B cell (primary cell): ENCODE measurements at regions not wholly inside any gene's neighbourhood (a gene's known extent, or its start where the extent isn't known, plus 50 kb on each side); places are given as distances from the start of the nearest gene placed in this dataset.
"Not testable (repeated sequence)": the region's sequence is repeated elsewhere in the genome, so short reads cannot be mapped to it uniquely, and the experiment has no call there.

ENCODE experiments used
- ATAC-seq: fragments of 200-7000 bp; cut with Tn5 transposase; one replicate; pipeline ENCODE4 v1.10.0; 2021; ENCODE audit warnings: low read depth, mild to moderate bottlenecking, moderate number of reproducible peaks, moderate library complexity
- CTCF ChIA-PET: fragments of 350-600 bp; sonication (Branson Sonifier 250); formaldehyde crosslinking; loops from one replicate; lab custom pipeline; 2021; ENCODE audit warnings: antibody characterized with exemption, inconsistent platforms; lab: Charles Lee
- POLR2A ChIA-PET: fragments of 350-600 bp; sonication (Branson Sonifier 250); formaldehyde crosslinking; loops from one replicate; lab custom pipeline; 2021; ENCODE audit warnings: antibody characterized with exemption; lab: Charles Lee
- DNase-seq: peaks from one replicate; pipeline ENCODE4 v3.0.0; 2013
- H2AFZ ChIP-seq: 2 replicates; pipeline ENCODE4 v1.6.1; 2012; ENCODE audit warnings: mild to moderate bottlenecking, low read depth, low read length; ENCODE audit not compliant: insufficient read depth, poor library complexity, severe bottlenecking
- H3K27ac ChIP-seq, 2 donors: 1 replicate in 1 of 2; 2 replicates in 1 of 2; pipeline ENCODE4 v1.5.1; 2012 to 2013; ENCODE audit warnings: low read length in 2 of 2, mild to moderate bottlenecking in 2 of 2, moderate library complexity in 1 of 2
- H3K27me3 ChIP-seq, 4 experiments: fragments of 200-600 bp in 1 of 4; sonication (generic) in 1 of 4; replicated peaks in 1 of 4; 1 replicate in 2 of 4; 2 replicates in 2 of 4; pipeline versions ENCODE4 v1.6.1 to v1.7.0; 2013 to 2016; ENCODE audit warnings: low read length in 3 of 4, mild to moderate bottlenecking in 2 of 4, mixed read lengths in 1 of 4, moderate library complexity in 1 of 4; ENCODE audit not compliant: insufficient read depth in 4 of 4, control insufficient read depth in 3 of 4; ENCODE audit errors: control extremely low read depth in 1 of 4
- H3K36me3 ChIP-seq, 2 experiments: replicated peaks in 1 of 2; 1 replicate in 1 of 2; 2 replicates in 1 of 2; pipeline versions ENCODE4 v1.6.1 to v1.7.1; 2013; ENCODE audit warnings: low read length in 1 of 2; ENCODE audit not compliant: insufficient read depth in 2 of 2, control insufficient read depth in 1 of 2; ENCODE audit errors: control extremely low read depth in 1 of 2, extremely low read depth in 1 of 2
- H3K4me1 ChIP-seq, 2 donors: fragments of 200-600 bp in 1 of 2; sonication (generic) in 1 of 2; 1 replicate in 1 of 2; 2 replicates in 1 of 2; pipeline versions ENCODE4 v1.5.1 to v1.6.1; 2013 to 2017; ENCODE audit warnings: low read length in 2 of 2; ENCODE audit not compliant: control insufficient read depth in 2 of 2, insufficient read depth in 2 of 2
- H3K4me2 ChIP-seq: replicated peaks from 2 replicates; pipeline ENCODE3; 2012; ENCODE audit warnings: mild to moderate bottlenecking, low read depth, low read length; ENCODE audit not compliant: poor library complexity, severe bottlenecking
- H3K4me3 ChIP-seq, 5 experiments: fragments of 200-600 bp in 1 of 5; sonication (generic) in 1 of 5; 1 replicate in 3 of 5; 2 replicates in 2 of 5; pipeline versions ENCODE4 v1.5.1 to v1.7.0; 2011 to 2016; ENCODE audit warnings: low read length in 4 of 5, mild to moderate bottlenecking in 4 of 5, low read depth in 2 of 5, control low read depth in 1 of 5, moderate library complexity in 1 of 5; ENCODE audit not compliant: insufficient read depth in 1 of 5; ENCODE audit errors: control extremely low read depth in 1 of 5, extremely low read depth in 1 of 5
- H3K79me2 ChIP-seq: fragments of 200-600 bp; sonication (generic); one replicate; pipeline ENCODE4 v1.6.0; 2016; ENCODE audit warnings: low read length; ENCODE audit not compliant: control insufficient read depth, insufficient read depth
- H3K9ac ChIP-seq: fragments of 200-600 bp; sonication (generic); 2 replicates; pipeline ENCODE4 v1.6.1; 2017; ENCODE audit warnings: mild to moderate bottlenecking, low read length, moderate library complexity
- H3K9me3 ChIP-seq, 3 donors: one replicate each; pipeline versions ENCODE4 v1.6.1 to v1.7.1; 2013; ENCODE audit warnings: low read length in 2 of 3; ENCODE audit not compliant: control insufficient read depth in 2 of 3, insufficient read depth in 1 of 3; ENCODE audit errors: control extremely low read depth in 1 of 3
- H4K20me1 ChIP-seq: 2 replicates; pipeline ENCODE4 v1.6.0; 2012; ENCODE audit warnings: mild to moderate bottlenecking, low read length; ENCODE audit not compliant: insufficient read depth, control insufficient read depth, poor library complexity, severe bottlenecking
- H3K27ac Mint-ChIP-seq: one replicate; pipeline ENCODE4 v1.8.0; 2021; ENCODE audit warnings: mixed read lengths
- H3K27me3 Mint-ChIP-seq: one replicate; pipeline ENCODE4 v1.8.0; 2021; ENCODE audit warnings: mixed read lengths
- H3K4me1 Mint-ChIP-seq: one replicate; pipeline ENCODE4 v1.8.0; 2021; ENCODE audit warnings: mixed read lengths
- H3K4me3 Mint-ChIP-seq: one replicate; pipeline ENCODE4 v1.8.0; 2021; ENCODE audit warnings: mixed read lengths
- H3K9me3 Mint-ChIP-seq: one replicate; pipeline ENCODE4 v1.8.0; 2022; ENCODE audit warnings: mixed read lengths; ENCODE audit not compliant: insufficient read depth
- CTCF ChIP-seq: fragments of 200-600 bp; IDR thresholded peaks from one replicate; pipeline ENCODE4 v1.8.0; 2022; ENCODE audit warnings: antibody characterized with exemption, mild to moderate bottlenecking
- EZH2 ChIP-seq: IDR thresholded peaks from 2 replicates; pipeline ENCODE4 v1.6.1; 2012; ENCODE audit warnings: borderline replicate concordance, low read depth, mild to moderate bottlenecking, moderate library complexity, low read length; ENCODE audit not compliant: insufficient read depth, poor library complexity, severe bottlenecking
- WGBS: methylation state at CpG from one replicate; pipeline ENCODE4 v1.1.5; 2013; ENCODE audit warnings: missing lambda C conversion rate; ENCODE audit not compliant: insufficient coverage; 5-methylcytosine and 5-hydroxymethylcytosine counted together
- intact Hi-C: fragments of 100-400 bp; cut with micrococcal nuclease; formaldehyde crosslinking; loops from one replicate; pipeline ENCODE4 v1.10.0; 2022

GRCh38 chr1:67909776-67910175 is 76.5 kb upstream of the GNG12 start:
- Histone ChIP-seq H3K27ac (no peak overlapping the region), H3K9me3 (no peaks in the 10 kb centered on the region), H3K4me2 (no peak overlapping the region), H3K4me1 (no peaks in the 10 kb centered on the region), H3K36me3 (no peaks in the 10 kb centered on the region), H3K4me3 (no peak overlapping the region), H3K79me2 (no peaks in the 10 kb centered on the region), H2AFZ (no peak overlapping the region), H3K27me3 (peaks cover 0 to 3% (median 0%) of the 10 kb centered on the region in 4 experiments), H4K20me1 (no peaks in the 10 kb centered on the region), H3K9ac (no peak overlapping the region)
- no peak for TF ChIP-seq CTCF
- no peak for TF ChIP-seq EZH2
- ChIA-PET POLR2A (no interaction called here), CTCF (no interaction called here)
- H3K9me3 Mint-ChIP-seq = peaks cover 8% of the 10 kb centered on the region
- no peak for ATAC-seq
- 73% methylated on average over 1 of the region's 1 CpG for WGBS
- peaks cover 6% of the 10 kb centered on the region for H3K27me3 Mint-ChIP-seq
- H3K4me3 Mint-ChIP-seq = no peak overlapping the region
- intact Hi-C loops = no loop called here
- no peaks in the 10 kb centered on the region for H3K4me1 Mint-ChIP-seq
- no peak for DNase-seq
- H3K27ac Mint-ChIP-seq = no peak overlapping the region

- peaks cover 3% of the 10 kb centered on the region for H3K27me3 Mint-ChIP-seq
- Histone ChIP-seq H3K9ac (no peak overlapping the region), H3K36me3 (no peaks in the 10 kb centered on the region), H3K4me3 (no peak overlapping the region), H3K4me1 (no peaks in the 10 kb centered on the region), H3K27ac (no peak overlapping the region), H3K79me2 (no peaks in the 10 kb centered on the region), H3K9me3 (no peaks in the 10 kb centered on the region), H4K20me1 (no peaks in the 10 kb centered on the region), H3K27me3 (peaks cover 0 to 3% (median 0%) of the 10 kb centered on the region in 4 experiments), H2AFZ (no peak overlapping the region), H3K4me2 (no peak overlapping the region)
- ATAC-seq (no peak), DNase-seq (no peak)
- H3K27ac Mint-ChIP-seq = no peak overlapping the region
- intact Hi-C loops = no loop called here
- H3K9me3 Mint-ChIP-seq = peaks cover 15% of the 10 kb centered on the region
- WGBS = 46% methylated on average over 4 of the region's 6 CpGs
- H3K4me3 Mint-ChIP-seq = no peak overlapping the region
- POLR2A ChIA-PET = no interaction called here
- TF ChIP-seq CTCF (no peak), EZH2 (no peak)
- CTCF ChIA-PET = no interaction called here
- H3K4me1 Mint-ChIP-seq = no peaks in the 10 kb centered on the region
Observed at GRCh38 chr1:67908250-67908936, 75.1 kb upstream of the GNG12 start.

- CTCF ChIA-PET, H3K4me2 ChIP-seq, POLR2A ChIA-PET, H3K4me3 Mint-ChIP-seq, H3K9ac ChIP-seq, H3K4me1 Mint-ChIP-seq, H4K20me1 ChIP-seq, H3K27ac ChIP-seq, H3K79me2 ChIP-seq, H3K36me3 ChIP-seq, H3K4me3 ChIP-seq, DNase-seq, H3K27me3 ChIP-seq, H2AFZ ChIP-seq, intact Hi-C loops, H3K4me1 ChIP-seq, H3K27me3 Mint-ChIP-seq, H3K9me3 ChIP-seq, H3K27ac Mint-ChIP-seq, ATAC-seq: not testable (repeated sequence)
- H3K9me3 Mint-ChIP-seq = peaks cover 17% of the 10 kb centered on the region
- 77% methylated on average over 3 of the region's 4 CpGs for WGBS
Observed at GRCh38 chr1:67907467-67907866, 74.2 kb upstream of the GNG12 start.
